ENCODE measurements at regions not wholly inside any gene's neighbourhood (a gene's known extent, or its start where the extent isn't known, plus 50 kb on each side); places are given as distances from the start of the nearest gene placed in this dataset.
A peak's percentile ranks its signal among the peaks of the same experiment; 100 is the strongest.

- Histone ChIP-seq H3K27me3 (ENCODE audit: control insufficient read depth, insufficient read depth, low read length) (no peaks in the 10 kb centered on the region), H3K4me1 (ENCODE audit: control insufficient read depth, insufficient read depth, low read length) (no peaks in the 10 kb centered on the region), H3K36me3 (ENCODE audit: control insufficient read depth, insufficient read depth, low read length) (no peaks in the 10 kb centered on the region), H3K4me3 (ENCODE audit: low read depth, low read length) (no peak overlapping the region), H3K9me3 (ENCODE audit: control insufficient read depth, insufficient read depth, low read length) (no peaks in the 10 kb centered on the region), H3K27ac (ENCODE audit: low read depth, low read length) (no peak overlapping the region)
- no peak for DNase-seq (ENCODE audit: low read depth in 4 of 6, low spot score in 6 of 6)
- no CpG with 5 or more reads among the region's 2 CpGs for WGBS (ENCODE audit: insufficient coverage)
Observed at GRCh38 chrX:99494668-99495067, 915.4 kb downstream of the PCDH19 start.

- no peaks in the 10 kb centered on the region for H3K27me3 ChIP-seq (ENCODE audit: control insufficient read depth, insufficient read depth, low read length)
- no peak overlapping the region for H3K4me3 ChIP-seq (ENCODE audit: low read depth, low read length)
- no peak overlapping the region for H3K27ac ChIP-seq (ENCODE audit: low read depth, low read length)
- no CpG with 5 or more reads among the region's 1 CpG for WGBS (ENCODE audit: insufficient coverage)
- no peaks in the 10 kb centered on the region for H3K4me1 ChIP-seq (ENCODE audit: control insufficient read depth, insufficient read depth, low read length)
- no peaks in the 10 kb centered on the region for H3K36me3 ChIP-seq (ENCODE audit: control insufficient read depth, insufficient read depth, low read length)
- no peak for DNase-seq (ENCODE audit: low read depth in 4 of 6, low spot score in 6 of 6)
- no peaks in the 10 kb centered on the region for H3K9me3 ChIP-seq (ENCODE audit: control insufficient read depth, insufficient read depth, low read length)
Observed at GRCh38 chrX:99480728-99481127, 929.3 kb downstream of the PCDH19 start.

GRCh38 chrX:99469439-99469838, 940.6 kb downstream of the PCDH19 start:
- H3K27ac ChIP-seq (ENCODE audit: low read depth, low read length) = no peak overlapping the region
- H3K4me3 ChIP-seq (ENCODE audit: low read depth, low read length) = no peak overlapping the region
- H3K4me1 ChIP-seq (ENCODE audit: control insufficient read depth, insufficient read depth, low read length) = no peaks in the 10 kb centered on the region
- no peaks in the 10 kb centered on the region for H3K36me3 ChIP-seq (ENCODE audit: control insufficient read depth, insufficient read depth, low read length)
- no peak for DNase-seq (ENCODE audit: low read depth in 4 of 6, low spot score in 6 of 6)
- 66% methylated on average over 2 of the region's 3 CpGs for WGBS (ENCODE audit: insufficient coverage)
- H3K9me3 ChIP-seq (ENCODE audit: control insufficient read depth, insufficient read depth, low read length) = no peaks in the 10 kb centered on the region
- H3K27me3 ChIP-seq (ENCODE audit: control insufficient read depth, insufficient read depth, low read length) = no peaks in the 10 kb centered on the region

GRCh38 chrX:99468993-99469392, 941.1 kb downstream of the PCDH19 start:
- WGBS (ENCODE audit: insufficient coverage) = 57% methylated on average over 5 of the region's 5 CpGs
- DNase-seq (ENCODE audit: low read depth in 4 of 6, low spot score in 6 of 6) = no peak
- H3K4me3 ChIP-seq (ENCODE audit: low read depth, low read length) = no peak overlapping the region
- H3K27ac ChIP-seq (ENCODE audit: low read depth, low read length) = no peak overlapping the region
- no peaks in the 10 kb centered on the region for H3K27me3 ChIP-seq (ENCODE audit: control insufficient read depth, insufficient read depth, low read length)
- H3K36me3 ChIP-seq (ENCODE audit: control insufficient read depth, insufficient read depth, low read length) = no peaks in the 10 kb centered on the region
- H3K9me3 ChIP-seq (ENCODE audit: control insufficient read depth, insufficient read depth, low read length) = no peaks in the 10 kb centered on the region
- no peaks in the 10 kb centered on the region for H3K4me1 ChIP-seq (ENCODE audit: control insufficient read depth, insufficient read depth, low read length)

GRCh38 chrX:99461223-99461622, 948.9 kb downstream of the PCDH19 start:
- no peaks in the 10 kb centered on the region for H3K27me3 ChIP-seq (ENCODE audit: control insufficient read depth, insufficient read depth, low read length)
- no peaks in the 10 kb centered on the region for H3K9me3 ChIP-seq (ENCODE audit: control insufficient read depth, insufficient read depth, low read length)
- no peak overlapping the region for H3K27ac ChIP-seq (ENCODE audit: low read depth, low read length)
- H3K4me3 ChIP-seq (ENCODE audit: low read depth, low read length) = no peak overlapping the region
- no CpG with 5 or more reads among the region's 4 CpGs for WGBS (ENCODE audit: insufficient coverage)
- H3K36me3 ChIP-seq (ENCODE audit: control insufficient read depth, insufficient read depth, low read length) = no peaks in the 10 kb centered on the region
- no peaks in the 10 kb centered on the region for H3K4me1 ChIP-seq (ENCODE audit: control insufficient read depth, insufficient read depth, low read length)
- no peak for DNase-seq (ENCODE audit: low read depth in 4 of 6, low spot score in 6 of 6)

- Histone ChIP-seq H3K27ac (ENCODE audit: low read depth, low read length) (no peak overlapping the region), H3K27me3 (ENCODE audit: control insufficient read depth, insufficient read depth, low read length) (no peaks in the 10 kb centered on the region), H3K4me1 (ENCODE audit: control insufficient read depth, insufficient read depth, low read length) (no peaks in the 10 kb centered on the region), H3K4me3 (ENCODE audit: low read depth, low read length) (no peak overlapping the region), H3K9me3 (ENCODE audit: control insufficient read depth, insufficient read depth, low read length) (no peaks in the 10 kb centered on the region), H3K36me3 (ENCODE audit: control insufficient read depth, insufficient read depth, low read length) (no peaks in the 10 kb centered on the region)
- WGBS (ENCODE audit: insufficient coverage) = no CpG with 5 or more reads among the region's 1 CpG
- peak in 2 of 6 donors; percentile 21 to 59 for DNase-seq (ENCODE audit: low read depth in 4 of 6, low spot score in 6 of 6)
Observed at GRCh38 chrX:99445336-99445735, 964.7 kb downstream of the PCDH19 start.

- H3K9me3 ChIP-seq (ENCODE audit: control insufficient read depth, insufficient read depth, low read length) = no peaks in the 10 kb centered on the region
- no peaks in the 10 kb centered on the region for H3K4me1 ChIP-seq (ENCODE audit: control insufficient read depth, insufficient read depth, low read length)
- no peak overlapping the region for H3K4me3 ChIP-seq (ENCODE audit: low read depth, low read length)
- no peak overlapping the region for H3K27ac ChIP-seq (ENCODE audit: low read depth, low read length)
- DNase-seq (ENCODE audit: low read depth in 4 of 6, low spot score in 6 of 6) = no peak
- H3K36me3 ChIP-seq (ENCODE audit: control insufficient read depth, insufficient read depth, low read length) = no peaks in the 10 kb centered on the region
- H3K27me3 ChIP-seq (ENCODE audit: control insufficient read depth, insufficient read depth, low read length) = peaks cover 2% of the 10 kb centered on the region
Observed at GRCh38 chrX:99421796-99422195, 988.3 kb downstream of the PCDH19 start.

GRCh38 chrX:99415470-99415869, 994.6 kb downstream of the PCDH19 start:
- DNase-seq (ENCODE audit: low read depth in 4 of 6, low spot score in 6 of 6) = no peak
- peaks cover 2% of the 10 kb centered on the region for H3K27me3 ChIP-seq (ENCODE audit: control insufficient read depth, insufficient read depth, low read length)
- 73% methylated on average over 1 of the region's 1 CpG for WGBS (ENCODE audit: insufficient coverage)
- no peaks in the 10 kb centered on the region for H3K4me1 ChIP-seq (ENCODE audit: control insufficient read depth, insufficient read depth, low read length)
- H3K4me3 ChIP-seq (ENCODE audit: low read depth, low read length) = no peak overlapping the region
- H3K9me3 ChIP-seq (ENCODE audit: control insufficient read depth, insufficient read depth, low read length) = no peaks in the 10 kb centered on the region
- H3K27ac ChIP-seq (ENCODE audit: low read depth, low read length) = no peak overlapping the region
- H3K36me3 ChIP-seq (ENCODE audit: control insufficient read depth, insufficient read depth, low read length) = no peaks in the 10 kb centered on the region

GRCh38 chrX:99413317-99413716, 996.8 kb downstream of the PCDH19 start:
- Histone ChIP-seq H3K4me3 (ENCODE audit: low read depth, low read length) (no peak overlapping the region), H3K27me3 (ENCODE audit: control insufficient read depth, insufficient read depth, low read length) (peaks cover 2% of the 10 kb centered on the region), H3K9me3 (ENCODE audit: control insufficient read depth, insufficient read depth, low read length) (no peaks in the 10 kb centered on the region), H3K4me1 (ENCODE audit: control insufficient read depth, insufficient read depth, low read length) (no peaks in the 10 kb centered on the region), H3K36me3 (ENCODE audit: control insufficient read depth, insufficient read depth, low read length) (no peaks in the 10 kb centered on the region), H3K27ac (ENCODE audit: low read depth, low read length) (no peak overlapping the region)
- DNase-seq (ENCODE audit: low read depth in 4 of 6, low spot score in 6 of 6) = no peak
- WGBS (ENCODE audit: insufficient coverage) = 91% methylated on average over 3 of the region's 3 CpGs

- no CpG with 5 or more reads among the region's 3 CpGs for WGBS (ENCODE audit: insufficient coverage)
- DNase-seq (ENCODE audit: low read depth in 4 of 6, low spot score in 6 of 6) = no peak
- no peaks in the 10 kb centered on the region for H3K4me1 ChIP-seq (ENCODE audit: control insufficient read depth, insufficient read depth, low read length)
- no peaks in the 10 kb centered on the region for H3K9me3 ChIP-seq (ENCODE audit: control insufficient read depth, insufficient read depth, low read length)
- no peaks in the 10 kb centered on the region for H3K36me3 ChIP-seq (ENCODE audit: control insufficient read depth, insufficient read depth, low read length)
- H3K27me3 ChIP-seq (ENCODE audit: control insufficient read depth, insufficient read depth, low read length) = no peaks in the 10 kb centered on the region
- H3K4me3 ChIP-seq (ENCODE audit: low read depth, low read length) = no peak overlapping the region
- no peak overlapping the region for H3K27ac ChIP-seq (ENCODE audit: low read depth, low read length)
Observed at GRCh38 chrX:99398545-99398944, 1011.5 kb downstream of the PCDH19 start.

Data from spinal cord (tissue), 9 donors.